ENCODE measurements at regions not wholly inside any gene's neighbourhood (a gene's known extent, or its start where the extent isn't known, plus 50 kb on each side); places are given as distances from the start of the nearest gene placed in this dataset.

DNA sequence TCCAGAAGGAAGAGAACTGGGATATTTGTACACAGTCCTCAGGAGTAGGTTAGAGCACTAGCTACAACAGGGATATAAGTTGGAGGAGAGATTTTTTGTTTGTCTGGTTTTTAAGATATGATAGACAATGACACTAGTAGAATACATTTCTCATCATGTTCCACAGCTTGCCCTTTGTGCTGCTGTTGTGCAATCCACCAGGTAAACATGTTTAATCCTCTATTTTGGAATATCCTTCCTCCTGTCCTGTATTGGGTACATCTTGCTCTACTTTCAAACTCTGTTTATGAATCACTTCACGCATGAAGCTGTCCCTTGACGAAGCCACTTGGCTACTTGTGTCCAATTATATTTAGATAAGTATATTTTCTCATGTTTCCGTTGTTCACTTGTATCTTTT is 153.6 kb upstream of the TENT5A start:
- no peak overlapping the region for H3K4me2 ChIP-seq (ENCODE audit: insufficient read depth, low read length)
- no peak overlapping the region for H3K27ac ChIP-seq (ENCODE audit: insufficient read depth, low read depth, low read length)
- no peaks in the 10 kb centered on the region for H3K4me1 ChIP-seq (ENCODE audit: control insufficient read depth, extremely low read depth, insufficient read depth, low read length)
- no peak overlapping the region for H3K4me3 ChIP-seq (replicated peaks in 1 of 3; ENCODE audit: insufficient read depth in 1 of 3, low read depth in 1 of 3, low read length in 3 of 3)
- no peaks in the 10 kb centered on the region for H3K79me2 ChIP-seq (ENCODE audit: control insufficient read depth, insufficient read depth, low read length)
- no TSS peak for BruUV-seq (replicated peaks)
- TF ChIP-seq POLR2AphosphoS5 (IDR thresholded peaks at IDR 0.05; ENCODE audit: insufficient read depth, low read depth, low read length) (no peak), JUN (IDR thresholded peaks at IDR 0.05; ENCODE audit: borderline replicate concordance, insufficient read depth, insufficient read length, low read depth) (no peak), POLR2A (IDR thresholded peaks at IDR 0.05; ENCODE audit: low read depth, low read length) (no peak)
- TF ChIP-seq, protein P1, sequence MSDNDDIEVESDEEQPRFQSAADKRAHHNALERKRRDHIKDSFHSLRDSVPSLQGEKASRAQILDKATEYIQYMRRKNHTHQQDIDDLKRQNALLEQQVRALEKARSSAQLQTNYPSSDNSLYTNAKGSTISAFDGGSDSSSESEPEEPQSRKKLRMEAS (IDR thresholded peaks at IDR 0.05; ENCODE audit: insufficient read depth, insufficient read length), result no peak
- intact Hi-C loops (cut with micrococcal nuclease), result no loop called here
- H4K20me1 ChIP-seq (replicated peaks; ENCODE audit: control insufficient read depth, extremely low read depth, insufficient read depth, low read length), result no peaks in the 10 kb centered on the region
- dilution Hi-C loops (cut with MboI; ENCODE audit: extremely low pct_ligation_motif_present, low sequenced_read_pairs), result no loop called here
- H3K9me1 ChIP-seq (replicated peaks; ENCODE audit: control insufficient read depth, extremely low read depth, insufficient read depth, low read length), result no peaks in the 10 kb centered on the region
- ChIA-PET CTCF (interaction anchor here (0.8 kb wide), 1 partner anchor 135 kb away, joined by 3 read pairs; no protein-coding TSS in a partner anchor), POLR2A (no interaction called here)
- no peaks in the 10 kb centered on the region for H3K27me3 ChIP-seq (ENCODE audit: control insufficient read depth in 2 of 2, insufficient read depth in 2 of 2, low read length in 2 of 2)
- H3K9me3 ChIP-seq (replicated peaks; ENCODE audit: control insufficient read depth, insufficient read depth, low read length), result no peaks in the 10 kb centered on the region
- DNase-seq (ENCODE audit: low read depth, low spot score), result no peak
- FAIRE-seq, result no peak
- H3K9ac ChIP-seq (replicated peaks; ENCODE audit: extremely low read depth, insufficient read depth, low read length), result no peak overlapping the region
- no peak overlapping the region for H2AFZ ChIP-seq (ENCODE audit: low read depth, low read length)
- H3K36me3 ChIP-seq (ENCODE audit: control insufficient read depth in 2 of 2, extremely low read depth in 1 of 2, insufficient read depth in 2 of 2, low read length in 2 of 2), result no peaks in the 10 kb centered on the region

- no peak for TF ChIP-seq EZH2 (IDR thresholded peaks at IDR 0.05; ENCODE audit: borderline replicate concordance, low read depth, low read length, severe bottlenecking)
- TF ChIP-seq FOS (IDR thresholded peaks at IDR 0.05; ENCODE audit: borderline replicate concordance, insufficient read depth, low read length), result no peak
- no peak for TF ChIP-seq POLR2AphosphoS5 (IDR thresholded peaks at IDR 0.05; ENCODE audit: insufficient read depth, low read depth, low read length)
- TF ChIP-seq, protein P1 (IDR thresholded peaks at IDR 0.05; ENCODE audit: insufficient read depth, insufficient read length), result no peak
- TF ChIP-seq JUN (IDR thresholded peaks at IDR 0.05; ENCODE audit: borderline replicate concordance, insufficient read depth, insufficient read length, low read depth), result no peak
- no peak for TF ChIP-seq MYC (IDR thresholded peaks at IDR 0.05; ENCODE audit: low read depth, low read length)
- TF ChIP-seq, protein P2, sequence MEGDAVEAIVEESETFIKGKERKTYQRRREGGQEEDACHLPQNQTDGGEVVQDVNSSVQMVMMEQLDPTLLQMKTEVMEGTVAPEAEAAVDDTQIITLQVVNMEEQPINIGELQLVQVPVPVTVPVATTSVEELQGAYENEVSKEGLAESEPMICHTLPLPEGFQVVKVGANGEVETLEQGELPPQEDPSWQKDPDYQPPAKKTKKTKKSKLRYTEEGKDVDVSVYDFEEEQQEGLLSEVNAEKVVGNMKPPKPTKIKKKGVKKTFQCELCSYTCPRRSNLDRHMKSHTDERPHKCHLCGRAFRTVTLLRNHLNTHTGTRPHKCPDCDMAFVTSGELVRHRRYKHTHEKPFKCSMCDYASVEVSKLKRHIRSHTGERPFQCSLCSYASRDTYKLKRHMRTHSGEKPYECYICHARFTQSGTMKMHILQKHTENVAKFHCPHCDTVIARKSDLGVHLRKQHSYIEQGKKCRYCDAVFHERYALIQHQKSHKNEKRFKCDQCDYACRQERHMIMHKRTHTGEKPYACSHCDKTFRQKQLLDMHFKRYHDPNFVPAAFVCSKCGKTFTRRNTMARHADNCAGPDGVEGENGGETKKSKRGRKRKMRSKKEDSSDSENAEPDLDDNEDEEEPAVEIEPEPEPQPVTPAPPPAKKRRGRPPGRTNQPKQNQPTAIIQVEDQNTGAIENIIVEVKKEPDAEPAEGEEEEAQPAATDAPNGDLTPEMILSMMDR (IDR thresholded peaks at IDR 0.05; ENCODE audit: extremely low read depth in 1 of 2, insufficient read depth in 1 of 2, low read depth in 1 of 2, low read length in 2 of 2), result no peak
- no peak for TF ChIP-seq POLR2A (IDR thresholded peaks at IDR 0.05; ENCODE audit: low read depth, low read length)
- TF ChIP-seq GATA2 (IDR thresholded peaks at IDR 0.05; ENCODE audit: insufficient read depth, insufficient read length, low read depth, low read length), result no peak
- dilution Hi-C loops (cut with MboI; ENCODE audit: extremely low pct_ligation_motif_present, low sequenced_read_pairs), result no loop called here
- CTCF ChIA-PET, result no interaction called here
- no peak for FAIRE-seq
- Histone ChIP-seq H3K79me2 (ENCODE audit: control insufficient read depth, insufficient read depth, low read length) (no peaks in the 10 kb centered on the region), H4K20me1 (replicated peaks; ENCODE audit: control insufficient read depth, extremely low read depth, insufficient read depth, low read length) (no peaks in the 10 kb centered on the region), H3K9me3 (replicated peaks; ENCODE audit: control insufficient read depth, insufficient read depth, low read length) (no peaks in the 10 kb centered on the region), H2AFZ (ENCODE audit: low read depth, low read length) (no peak overlapping the region), H3K36me3 (ENCODE audit: control insufficient read depth in 2 of 2, extremely low read depth in 1 of 2, insufficient read depth in 2 of 2, low read length in 2 of 2) (no peaks in the 10 kb centered on the region), H3K4me3 (replicated peaks in 1 of 3; ENCODE audit: insufficient read depth in 1 of 3, low read depth in 1 of 3, low read length in 3 of 3) (no peak overlapping the region), H3K4me1 (ENCODE audit: control insufficient read depth, extremely low read depth, insufficient read depth, low read length) (no peaks in the 10 kb centered on the region), H3K27me3 (ENCODE audit: control insufficient read depth in 2 of 2, insufficient read depth in 2 of 2, low read length in 2 of 2) (no peaks in the 10 kb centered on the region), H3K27ac (ENCODE audit: insufficient read depth, low read depth, low read length) (no peak overlapping the region), H3K4me2 (ENCODE audit: insufficient read depth, low read length) (no peak overlapping the region), H3K9me1 (replicated peaks; ENCODE audit: control insufficient read depth, extremely low read depth, insufficient read depth, low read length) (no peaks in the 10 kb centered on the region), H3K9ac (replicated peaks; ENCODE audit: extremely low read depth, insufficient read depth, low read length) (no peak overlapping the region)
- intact Hi-C loops (cut with micrococcal nuclease), result no loop called here
- BruUV-seq (replicated peaks), result no TSS peak
- POLR2A ChIA-PET, result no interaction called here
- DNase-seq (ENCODE audit: low read depth, low spot score), result no peak
Measured at GRCh38 chr6:81901551-81901966, 149.1 kb upstream of the TENT5A start.

Data from endothelial cell of umbilical vein (primary cell).